ENCODE measurements at regions not wholly inside any gene's neighbourhood (a gene's known extent, or its start where the extent isn't known, plus 50 kb on each side); places are given as distances from the start of the nearest gene placed in this dataset.
"Not testable (repeated sequence)": the region's sequence is repeated elsewhere in the genome, so short reads cannot be mapped to it uniquely, and the experiment has no call there.

- not testable (repeated sequence) for H3K4me3 ChIP-seq (ENCODE audit: low read length)
These were observed 52.8 kb downstream of the FOXD4L6 start for GRCh38 chr9:41075671-41076070.

GRCh38 chr9:41074356-41074942, 54.0 kb downstream of the FOXD4L6 start:
- peak overlapping the region; percentile 65 for H3K4me3 ChIP-seq (ENCODE audit: low read length)

- peak overlapping the region; percentile 65; the same call in 1 of the 2 replicates for H3K4me3 ChIP-seq (ENCODE audit: low read length)
These were observed 54.8 kb downstream of the FOXD4L6 start for GRCh38 chr9:41073471-41074243.

GRCh38 chr9:41064125-41064795, 64.2 kb downstream of the FOXD4L6 start:
- not testable (repeated sequence) for H3K4me3 ChIP-seq (ENCODE audit: low read length)

- not testable (repeated sequence) for H3K4me3 ChIP-seq (ENCODE audit: low read length)
These were observed 65.2 kb downstream of the FOXD4L6 start for GRCh38 chr9:41063243-41063642.

GRCh38 chr9:41059603-41060002, 68.9 kb downstream of the FOXD4L6 start:
- not testable (repeated sequence) for H3K4me3 ChIP-seq (ENCODE audit: low read length)

GRCh38 chr9:41053666-41054363, 74.7 kb downstream of the FOXD4L6 start:
- H3K4me3 ChIP-seq (ENCODE audit: low read length): not testable (repeated sequence)

- H3K4me3 ChIP-seq (ENCODE audit: low read length): not testable (repeated sequence)
These were observed 79.8 kb downstream of the FOXD4L6 start for GRCh38 chr9:41048672-41049071.

- H3K4me3 ChIP-seq (ENCODE audit: low read length): not testable (repeated sequence)
These were observed 80.7 kb downstream of the FOXD4L6 start for GRCh38 chr9:41047792-41048191.

GRCh38 chr9:41044930-41045329, 83.6 kb downstream of the FOXD4L6 start:
- H3K4me3 ChIP-seq (ENCODE audit: low read length): not testable (repeated sequence)

- H3K4me3 ChIP-seq (ENCODE audit: low read length): not testable (repeated sequence)
These were observed 85.0 kb downstream of the FOXD4L6 start for GRCh38 chr9:41043433-41043832.

- H3K4me3 ChIP-seq (ENCODE audit: low read length): not testable (repeated sequence)
These were observed 86.4 kb downstream of the FOXD4L6 start for GRCh38 chr9:41042111-41042510.

- not testable (repeated sequence) for H3K4me3 ChIP-seq (ENCODE audit: low read length)
These were observed 87.7 kb downstream of the FOXD4L6 start for GRCh38 chr9:41040705-41041342.

GRCh38 chr9:41035276-41035675, 93.2 kb downstream of the FOXD4L6 start:
- H3K4me3 ChIP-seq (ENCODE audit: low read length): not testable (repeated sequence)

- not testable (repeated sequence) for H3K4me3 ChIP-seq (ENCODE audit: low read length)
These were observed 93.7 kb downstream of the FOXD4L6 start for GRCh38 chr9:41034699-41035197.

GRCh38 chr9:41033877-41034276, 94.6 kb downstream of the FOXD4L6 start:
- not testable (repeated sequence) for H3K4me3 ChIP-seq (ENCODE audit: low read length)

GRCh38 chr9:41033360-41033759, 95.1 kb downstream of the FOXD4L6 start:
- H3K4me3 ChIP-seq (ENCODE audit: low read length): not testable (repeated sequence)

- H3K4me3 ChIP-seq (ENCODE audit: low read length): not testable (repeated sequence)
These were observed 101.4 kb downstream of the FOXD4L6 start for GRCh38 chr9:41026912-41027676.

GRCh38 chr9:41022365-41022764, 106.1 kb downstream of the FOXD4L6 start:
- not testable (repeated sequence) for H3K4me3 ChIP-seq (ENCODE audit: low read length)

- H3K4me3 ChIP-seq (ENCODE audit: low read length): not testable (repeated sequence)
These were observed 108.5 kb downstream of the FOXD4L6 start for GRCh38 chr9:41019858-41020562.

All from GM08714 (cell line).